DND-41 (cell line): ENCODE measurements at regions not wholly inside any gene's neighbourhood (a gene's known extent, or its start where the extent isn't known, plus 50 kb on each side); places are given as distances from the start of the nearest gene placed in this dataset.

ENCODE experiments used
- EZH2 ChIP-seq: IDR thresholded peaks from 3 replicates; pipeline ENCODE4 v1.6.1; 2012; ENCODE audit warnings: borderline replicate concordance, low read depth, mild to moderate bottlenecking, moderate library complexity, low read length, inconsistent platforms; ENCODE audit not compliant: severe bottlenecking
- TF ChIP-seq, protein P1 (sequence below): IDR thresholded peaks from 2 replicates; pipeline ENCODE4 v1.5.1; 2012; ENCODE audit warnings: borderline replicate concordance, low read length, moderate library complexity, mild to moderate bottlenecking; ENCODE audit not compliant: poor library complexity, severe bottlenecking; ENCODE audit errors: extremely low read depth

DNA sequence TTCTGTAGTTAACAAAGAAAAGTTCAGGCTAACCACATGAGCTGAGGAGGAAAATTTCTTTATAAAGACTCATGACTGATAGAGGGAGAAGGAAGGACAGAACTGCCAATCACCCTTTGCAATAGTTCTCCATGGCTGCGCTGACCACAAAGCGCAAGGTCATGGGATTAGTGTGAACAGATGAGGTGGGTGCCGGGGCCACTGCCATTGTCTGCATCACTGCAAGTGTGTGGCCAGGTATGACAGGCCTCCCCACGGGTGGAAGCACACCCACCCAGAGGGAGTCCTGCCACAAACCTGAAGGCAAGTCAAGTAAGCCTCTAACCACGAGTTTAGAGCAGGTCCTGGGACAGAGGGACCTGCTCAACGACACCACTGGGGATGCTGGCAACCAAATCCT lies 128.1 kb downstream of the TUBA3C start:
- TF ChIP-seq, protein P1, sequence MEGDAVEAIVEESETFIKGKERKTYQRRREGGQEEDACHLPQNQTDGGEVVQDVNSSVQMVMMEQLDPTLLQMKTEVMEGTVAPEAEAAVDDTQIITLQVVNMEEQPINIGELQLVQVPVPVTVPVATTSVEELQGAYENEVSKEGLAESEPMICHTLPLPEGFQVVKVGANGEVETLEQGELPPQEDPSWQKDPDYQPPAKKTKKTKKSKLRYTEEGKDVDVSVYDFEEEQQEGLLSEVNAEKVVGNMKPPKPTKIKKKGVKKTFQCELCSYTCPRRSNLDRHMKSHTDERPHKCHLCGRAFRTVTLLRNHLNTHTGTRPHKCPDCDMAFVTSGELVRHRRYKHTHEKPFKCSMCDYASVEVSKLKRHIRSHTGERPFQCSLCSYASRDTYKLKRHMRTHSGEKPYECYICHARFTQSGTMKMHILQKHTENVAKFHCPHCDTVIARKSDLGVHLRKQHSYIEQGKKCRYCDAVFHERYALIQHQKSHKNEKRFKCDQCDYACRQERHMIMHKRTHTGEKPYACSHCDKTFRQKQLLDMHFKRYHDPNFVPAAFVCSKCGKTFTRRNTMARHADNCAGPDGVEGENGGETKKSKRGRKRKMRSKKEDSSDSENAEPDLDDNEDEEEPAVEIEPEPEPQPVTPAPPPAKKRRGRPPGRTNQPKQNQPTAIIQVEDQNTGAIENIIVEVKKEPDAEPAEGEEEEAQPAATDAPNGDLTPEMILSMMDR = no peak
- no peak for TF ChIP-seq EZH2
